ENCODE measurements at regions not wholly inside any gene's neighbourhood (a gene's known extent, or its start where the extent isn't known, plus 50 kb on each side); places are given as distances from the start of the nearest gene placed in this dataset.

DNA sequence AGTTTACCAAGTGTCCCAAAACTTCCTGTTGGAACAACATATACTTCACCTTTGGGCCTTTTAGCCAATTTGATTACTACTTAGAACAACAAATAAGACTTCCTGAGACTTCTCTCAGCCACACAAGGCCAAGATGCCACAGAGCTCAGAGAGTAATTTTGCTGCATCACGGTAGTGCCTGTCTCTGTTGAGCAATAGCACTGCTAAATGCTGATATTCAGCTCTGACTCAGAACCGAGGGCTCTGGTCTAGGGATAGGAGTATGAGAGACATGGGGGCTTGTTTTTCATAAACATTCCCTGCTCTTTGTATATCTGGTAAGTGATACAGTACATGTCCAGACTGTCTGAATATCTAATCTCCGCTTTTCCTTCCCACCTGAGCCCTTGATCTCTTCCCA is 260.4 kb upstream of the ARHGAP20 start:
- TF ChIP-seq SP1 (IDR thresholded peaks at IDR 0.05; ENCODE audit: low read depth, low read length) (no peak), RFX5 (IDR thresholded peaks at IDR 0.05; ENCODE audit: low read depth, low read length) (no peak), SMC3 (IDR thresholded peaks at IDR 0.05; ENCODE audit: borderline replicate concordance, low read length) (no peak), MYC (IDR thresholded peaks at IDR 0.05; ENCODE audit: insufficient read depth, insufficient read length, insufficient replicate concordance, low read length, severe bottlenecking) (no peak), STAT1 (conservative IDR thresholded peaks at IDR 0.05) (no peak), SIN3A (IDR thresholded peaks at IDR 0.05; ENCODE audit: low read depth, low read length) (no peak), ESRRA (IDR thresholded peaks at IDR 0.05; ENCODE audit: low read length) (no peak), ZNF217 (IDR thresholded peaks at IDR 0.05) (no peak)
- TF ChIP-seq, protein P1, sequence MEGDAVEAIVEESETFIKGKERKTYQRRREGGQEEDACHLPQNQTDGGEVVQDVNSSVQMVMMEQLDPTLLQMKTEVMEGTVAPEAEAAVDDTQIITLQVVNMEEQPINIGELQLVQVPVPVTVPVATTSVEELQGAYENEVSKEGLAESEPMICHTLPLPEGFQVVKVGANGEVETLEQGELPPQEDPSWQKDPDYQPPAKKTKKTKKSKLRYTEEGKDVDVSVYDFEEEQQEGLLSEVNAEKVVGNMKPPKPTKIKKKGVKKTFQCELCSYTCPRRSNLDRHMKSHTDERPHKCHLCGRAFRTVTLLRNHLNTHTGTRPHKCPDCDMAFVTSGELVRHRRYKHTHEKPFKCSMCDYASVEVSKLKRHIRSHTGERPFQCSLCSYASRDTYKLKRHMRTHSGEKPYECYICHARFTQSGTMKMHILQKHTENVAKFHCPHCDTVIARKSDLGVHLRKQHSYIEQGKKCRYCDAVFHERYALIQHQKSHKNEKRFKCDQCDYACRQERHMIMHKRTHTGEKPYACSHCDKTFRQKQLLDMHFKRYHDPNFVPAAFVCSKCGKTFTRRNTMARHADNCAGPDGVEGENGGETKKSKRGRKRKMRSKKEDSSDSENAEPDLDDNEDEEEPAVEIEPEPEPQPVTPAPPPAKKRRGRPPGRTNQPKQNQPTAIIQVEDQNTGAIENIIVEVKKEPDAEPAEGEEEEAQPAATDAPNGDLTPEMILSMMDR (IDR thresholded peaks at IDR 0.05 in 2 of 3, conservative IDR thresholded peaks at IDR 0.05 in 1 of 3; ENCODE audit: control insufficient read depth in 2 of 3, extremely low read depth in 1 of 3, insufficient read depth in 1 of 3, low read depth in 3 of 3, low read length in 3 of 3) = no peak
- TF ChIP-seq, protein P2, sequence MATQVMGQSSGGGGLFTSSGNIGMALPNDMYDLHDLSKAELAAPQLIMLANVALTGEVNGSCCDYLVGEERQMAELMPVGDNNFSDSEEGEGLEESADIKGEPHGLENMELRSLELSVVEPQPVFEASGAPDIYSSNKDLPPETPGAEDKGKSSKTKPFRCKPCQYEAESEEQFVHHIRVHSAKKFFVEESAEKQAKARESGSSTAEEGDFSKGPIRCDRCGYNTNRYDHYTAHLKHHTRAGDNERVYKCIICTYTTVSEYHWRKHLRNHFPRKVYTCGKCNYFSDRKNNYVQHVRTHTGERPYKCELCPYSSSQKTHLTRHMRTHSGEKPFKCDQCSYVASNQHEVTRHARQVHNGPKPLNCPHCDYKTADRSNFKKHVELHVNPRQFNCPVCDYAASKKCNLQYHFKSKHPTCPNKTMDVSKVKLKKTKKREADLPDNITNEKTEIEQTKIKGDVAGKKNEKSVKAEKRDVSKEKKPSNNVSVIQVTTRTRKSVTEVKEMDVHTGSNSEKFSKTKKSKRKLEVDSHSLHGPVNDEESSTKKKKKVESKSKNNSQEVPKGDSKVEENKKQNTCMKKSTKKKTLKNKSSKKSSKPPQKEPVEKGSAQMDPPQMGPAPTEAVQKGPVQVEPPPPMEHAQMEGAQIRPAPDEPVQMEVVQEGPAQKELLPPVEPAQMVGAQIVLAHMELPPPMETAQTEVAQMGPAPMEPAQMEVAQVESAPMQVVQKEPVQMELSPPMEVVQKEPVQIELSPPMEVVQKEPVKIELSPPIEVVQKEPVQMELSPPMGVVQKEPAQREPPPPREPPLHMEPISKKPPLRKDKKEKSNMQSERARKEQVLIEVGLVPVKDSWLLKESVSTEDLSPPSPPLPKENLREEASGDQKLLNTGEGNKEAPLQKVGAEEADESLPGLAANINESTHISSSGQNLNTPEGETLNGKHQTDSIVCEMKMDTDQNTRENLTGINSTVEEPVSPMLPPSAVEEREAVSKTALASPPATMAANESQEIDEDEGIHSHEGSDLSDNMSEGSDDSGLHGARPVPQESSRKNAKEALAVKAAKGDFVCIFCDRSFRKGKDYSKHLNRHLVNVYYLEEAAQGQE (IDR thresholded peaks at IDR 0.05; ENCODE audit: low read depth, low read length) = no peak

Measured in GM12878 (cell line).